GM12878 (cell line): ENCODE measurements at regions not wholly inside any gene's neighbourhood (a gene's known extent, or its start where the extent isn't known, plus 50 kb on each side); places are given as distances from the start of the nearest gene placed in this dataset.

Source experiments
- ATAC-seq: fragments of 200-7000 bp; cut with Tn5 transposase; 3 replicates; pipeline ENCODE4 v1.9.1; 2020; ENCODE audit warnings: mild to moderate bottlenecking, moderate library complexity
- BruUV-seq: library from RNA; stranded (reverse); fragments of 400-500 nt; replicated peaks from 2 replicates; lab custom pipeline; 2021; lab: Mats Ljungman, UMichigan
- CTCF ChIA-PET: fragments of 300-600 bp; sonication (Branson Sonifier 250); formaldehyde crosslinking; extraction: SDS; loops from one replicate; lab custom pipeline; 2021; ENCODE audit warnings: inconsistent platforms; lab: Yijun Ruan, JAX
- POLR2A ChIA-PET: fragments of 350-600 bp; formaldehyde crosslinking; extraction: SDS; loops from one replicate; lab custom pipeline; 2021; ENCODE audit warnings: inconsistent platforms; lab: Charles Lee
- RAD21 ChIA-PET: fragments of 300-600 bp; sonication (Branson Sonifier 250); formaldehyde crosslinking; loops from one replicate; lab custom pipeline; 2023; ENCODE audit warnings: antibody characterized with exemption; ENCODE audit not compliant: unreplicated experiment; lab: Charles Lee
- SMC1A ChIA-PET: fragments of 300-600 bp; sonication (Branson Sonifier 250); formaldehyde crosslinking; loops from one replicate; lab custom pipeline; 2023; ENCODE audit not compliant: unreplicated experiment, uncharacterized antibody; lab: Charles Lee
- DNase-seq: peaks from one replicate; pipeline ENCODE4 v3.0.0-alpha.2; 2011; ENCODE audit warnings: low read depth, low spot score
- FAIRE-seq: peaks from 3 replicates; lab custom pipeline; 2011; peaks lifted over from hg19 to GRCh38; lab: Jason Lieb, UNC
- H2AFZ ChIP-seq: 2 replicates; pipeline ENCODE4 v1.6.0; 2011; ENCODE audit warnings: low read depth, low read length, control low read depth; ENCODE audit not compliant: control insufficient read depth
- H3K27ac ChIP-seq: 2 replicates; pipeline ENCODE4 v1.5.1; 2011; ENCODE audit warnings: control low read depth; ENCODE audit not compliant: control insufficient read depth, insufficient read depth
- H3K27me3 ChIP-seq, 2 experiments: replicated peaks in 1 of 2; 2 replicates each; pipeline versions ENCODE4 v1.6.0 to v1.6.1; 2011; ENCODE audit warnings: low read length in 1 of 2; ENCODE audit not compliant: control insufficient read depth in 2 of 2, insufficient read depth in 2 of 2
- H3K36me3 ChIP-seq, 2 experiments: 2 replicates each; pipeline ENCODE4 v1.5.1; 2011; ENCODE audit warnings: low read length in 1 of 2; ENCODE audit not compliant: control insufficient read depth in 2 of 2, insufficient read depth in 2 of 2
- H3K4me1 ChIP-seq: 2 replicates; pipeline ENCODE4 v1.6.1; 2011; ENCODE audit warnings: mild to moderate bottlenecking, low read length, moderate library complexity, mixed read lengths; ENCODE audit not compliant: control insufficient read depth, insufficient read depth
- H3K4me2 ChIP-seq: 2 replicates; pipeline ENCODE4 v1.6.0; 2011; ENCODE audit warnings: control low read depth; ENCODE audit not compliant: control insufficient read depth, insufficient read depth
- H3K4me3 ChIP-seq: fragments of 200-600 bp; sonication (generic); 2 replicates; pipeline ENCODE4 v1.5.1; 2016
- H3K79me2 ChIP-seq: 2 replicates; pipeline ENCODE4 v1.6.0; 2011; ENCODE audit warnings: low read length; ENCODE audit not compliant: control insufficient read depth, insufficient read depth
- H3K9ac ChIP-seq: 2 replicates; pipeline ENCODE4 v1.8.0; 2011; ENCODE audit warnings: low read length, control low read depth, mixed read lengths; ENCODE audit not compliant: control insufficient read depth, insufficient read depth
- H3K9me3 ChIP-seq: replicated peaks from 3 replicates; pipeline ENCODE4 v1.5.1; 2011; ENCODE audit warnings: mild to moderate bottlenecking, low read length; ENCODE audit not compliant: control insufficient read depth, insufficient read depth
- H4K20me1 ChIP-seq: 2 replicates; pipeline ENCODE4 v1.6.0; 2011; ENCODE audit not compliant: control insufficient read depth, insufficient read depth
- CREB1 ChIP-seq: IDR thresholded peaks from 2 replicates; pipeline ENCODE4 v1.6.1; 2012; ENCODE audit warnings: low read depth, mild to moderate bottlenecking, inconsistent platforms
- ELK1 ChIP-seq: IDR thresholded peaks from 2 replicates; pipeline ENCODE4 v1.6.1; 2012; ENCODE audit warnings: low read depth, low read length, improper control_type of control experiment
- LARP7 ChIP-seq: fragments of 450-650 bp; IDR thresholded peaks from 2 replicates; pipeline ENCODE4 v1.6.1; 2017; ENCODE audit warnings: mild to moderate bottlenecking
- NR2C1 ChIP-seq: fragments of 450-650 bp; IDR thresholded peaks from 2 replicates; pipeline ENCODE4 v1.6.1; 2017; ENCODE audit warnings: antibody characterized with exemption, mild to moderate bottlenecking, moderate library complexity
- PAX8 ChIP-seq: fragments of 450-650 bp; IDR thresholded peaks from 2 replicates; pipeline ENCODE4 v1.6.1; 2017; ENCODE audit warnings: mild to moderate bottlenecking, moderate library complexity
- TCF12 ChIP-seq: IDR thresholded peaks from 2 replicates; pipeline ENCODE4 v1.6.1; 2011; ENCODE audit warnings: low read depth, mild to moderate bottlenecking, low read length
- in situ Hi-C: fragments of 300-500 bp; cut with MboI; formaldehyde crosslinking; loops from 9 replicates; pipeline ENCODE4 v1.14.3; 2018; ENCODE audit warnings: mixed read lengths
- intact Hi-C: fragments of 100-400 bp; cut with micrococcal nuclease; formaldehyde crosslinking; loops from one replicate; pipeline ENCODE4 v1.14.2; 2022; ENCODE audit not compliant: unreplicated experiment
- TF ChIP-seq, protein P1 (sequence below): fragments of 450-650 bp; IDR thresholded peaks from 2 replicates; pipeline ENCODE4 v1.6.1; 2014; ENCODE audit warnings: mild to moderate bottlenecking

DNA sequence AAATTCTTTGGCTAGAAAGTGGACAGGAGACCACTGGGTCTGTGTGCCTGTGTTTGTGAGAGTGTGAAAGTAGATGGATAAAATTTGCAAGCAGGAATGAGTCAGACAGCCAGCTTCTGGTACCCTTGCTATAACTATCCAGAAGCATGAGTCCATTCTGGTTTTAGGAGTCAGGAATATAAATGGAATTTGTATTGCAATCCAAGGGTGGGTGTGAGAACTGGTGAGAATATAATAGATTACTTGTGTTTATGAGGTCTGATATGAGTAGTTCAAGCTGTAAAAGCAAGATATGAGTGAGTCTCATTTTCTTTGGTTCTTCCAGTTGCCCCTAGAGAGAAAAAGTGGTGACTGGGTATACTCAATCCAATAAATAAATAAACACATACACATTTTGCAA is 212.7 kb upstream of the TAPT1 start:
- no TSS peak for BruUV-seq
- Histone ChIP-seq H3K36me3 (no peaks in the 10 kb centered on the region), H3K4me2 (no peak overlapping the region), H3K79me2 (no peaks in the 10 kb centered on the region), H3K9me3 (no peaks in the 10 kb centered on the region), H2AFZ (no peak overlapping the region), H3K27me3 (no peaks in the 10 kb centered on the region), H4K20me1 (no peaks in the 10 kb centered on the region), H3K27ac (no peak overlapping the region)
- ATAC-seq (no peak), FAIRE-seq (no peak)
- ChIA-PET CTCF (interaction anchor here (1.1 kb wide), 1 partner anchor 148 kb away, joined by 5 read pairs; no protein-coding TSS in a partner anchor), SMC1A (interaction anchor here (1.1 kb wide), 1 partner anchor 147 kb away, joined by 3 read pairs; no protein-coding TSS in a partner anchor)
- in situ Hi-C loops, result no loop called here
- TF ChIP-seq NR2C1 (no peak), ELK1 (no peak), LARP7 (no peak), PAX8 (no peak), TCF12 (no peak), CREB1 (no peak)
- TF ChIP-seq, protein P1, sequence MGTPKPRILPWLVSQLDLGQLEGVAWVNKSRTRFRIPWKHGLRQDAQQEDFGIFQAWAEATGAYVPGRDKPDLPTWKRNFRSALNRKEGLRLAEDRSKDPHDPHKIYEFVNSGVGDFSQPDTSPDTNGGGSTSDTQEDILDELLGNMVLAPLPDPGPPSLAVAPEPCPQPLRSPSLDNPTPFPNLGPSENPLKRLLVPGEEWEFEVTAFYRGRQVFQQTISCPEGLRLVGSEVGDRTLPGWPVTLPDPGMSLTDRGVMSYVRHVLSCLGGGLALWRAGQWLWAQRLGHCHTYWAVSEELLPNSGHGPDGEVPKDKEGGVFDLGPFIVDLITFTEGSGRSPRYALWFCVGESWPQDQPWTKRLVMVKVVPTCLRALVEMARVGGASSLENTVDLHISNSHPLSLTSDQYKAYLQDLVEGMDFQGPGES, result no peak
- TF ChIP-seq, all 136 proteins: peak for 0
- ChIA-PET POLR2A (no interaction called here), RAD21 (no interaction called here)
- DNase-seq, result no peak
- Histone ChIP-seq H3K9ac (no peak overlapping the region), H3K4me1 (no peaks in the 10 kb centered on the region), H3K4me3 (no peak overlapping the region)
- intact Hi-C loops, result no loop called here
